Testis (tissue), 2 donors: ENCODE measurements at regions not wholly inside any gene's neighbourhood (a gene's known extent, or its start where the extent isn't known, plus 50 kb on each side); places are given as distances from the start of the nearest gene placed in this dataset.

Experiments
- CTCF ChIP-seq, 3 experiments: fragments of 450-650 bp in 2 of 3; fragments of 200-600 bp in 1 of 3; sonication (generic) in 1 of 3; IDR thresholded peaks; one replicate each; pipeline ENCODE4 v1.5.1; 2016 to 2019; ENCODE audit warnings: antibody characterized with exemption in 3 of 3, mild to moderate bottlenecking in 2 of 3, moderate library complexity in 1 of 3
- POLR2A ChIP-seq: fragments of 450-650 bp; IDR thresholded peaks from one replicate; pipeline ENCODE4 v1.6.1; 2017; ENCODE audit warnings: antibody characterized with exemption, mild to moderate bottlenecking, moderate library complexity

DNA sequence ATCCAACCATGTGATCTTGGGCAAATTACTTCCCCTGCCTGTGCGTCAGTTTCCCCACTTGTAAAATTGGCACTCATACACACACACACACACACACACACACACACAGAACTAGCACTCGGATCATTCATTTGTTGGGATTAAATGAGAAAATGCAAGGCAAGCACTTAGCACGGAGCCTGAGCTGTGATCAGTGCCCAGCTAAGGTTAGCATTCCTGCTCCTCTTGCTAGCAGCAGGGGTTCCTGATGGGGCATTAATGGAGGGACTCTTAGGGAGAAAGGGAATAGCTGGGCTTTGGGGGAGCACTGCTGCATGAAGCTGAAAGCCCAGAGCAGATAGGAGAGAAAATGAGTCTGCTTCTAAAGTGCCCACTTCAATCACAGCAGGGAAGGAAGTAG is 187.7 kb upstream of the C2CD4B start:
- TF ChIP-seq CTCF (IDR thresholded peaks at IDR 0.05), result no peak
- TF ChIP-seq POLR2A, result no peak
